Effector memory CD8-positive, alpha-beta T cell (primary cell): ENCODE measurements at regions not wholly inside any gene's neighbourhood (a gene's known extent, or its start where the extent isn't known, plus 50 kb on each side); places are given as distances from the start of the nearest gene placed in this dataset.

Experiments used
- ATAC-seq: fragments of 150-1000 bp; cut with Tn5 transposase; replicated peaks from 2 replicates; pipeline ENCODE4 v1.10.0; 2021; ENCODE audit warnings: mild to moderate bottlenecking, moderate library complexity
- DNase-seq, 3 experiments: peaks; one replicate each; pipeline ENCODE4 v3.0.0; 2021
- H3K27ac Mint-ChIP-seq, 2 donors: one replicate each; pipeline ENCODE4 v1.8.0; 2022; ENCODE audit warnings: mild to moderate bottlenecking in 2 of 2, mixed read lengths in 2 of 2, moderate library complexity in 2 of 2
- H3K27me3 Mint-ChIP-seq, 2 donors: one replicate each; pipeline ENCODE4 v1.8.0; 2022; ENCODE audit warnings: mixed read lengths in 2 of 2
- H3K36me3 Mint-ChIP-seq: one replicate; pipeline ENCODE4 v1.8.0; 2022; ENCODE audit warnings: mild to moderate bottlenecking, moderate library complexity, mixed read lengths; ENCODE audit not compliant: insufficient read depth
- H3K4me1 Mint-ChIP-seq, 2 donors: one replicate each; pipeline ENCODE4 v1.8.0; 2022; ENCODE audit warnings: low read depth in 2 of 2, mixed read lengths in 2 of 2
- H3K4me3 Mint-ChIP-seq, 2 donors: one replicate each; pipeline ENCODE4 v1.8.0; 2022; ENCODE audit warnings: mild to moderate bottlenecking in 2 of 2, mixed read lengths in 2 of 2, moderate library complexity in 2 of 2
- H3K9me3 Mint-ChIP-seq, 2 donors: one replicate each; pipeline ENCODE4 v1.8.0; 2022; ENCODE audit warnings: mixed read lengths in 2 of 2

DNA sequence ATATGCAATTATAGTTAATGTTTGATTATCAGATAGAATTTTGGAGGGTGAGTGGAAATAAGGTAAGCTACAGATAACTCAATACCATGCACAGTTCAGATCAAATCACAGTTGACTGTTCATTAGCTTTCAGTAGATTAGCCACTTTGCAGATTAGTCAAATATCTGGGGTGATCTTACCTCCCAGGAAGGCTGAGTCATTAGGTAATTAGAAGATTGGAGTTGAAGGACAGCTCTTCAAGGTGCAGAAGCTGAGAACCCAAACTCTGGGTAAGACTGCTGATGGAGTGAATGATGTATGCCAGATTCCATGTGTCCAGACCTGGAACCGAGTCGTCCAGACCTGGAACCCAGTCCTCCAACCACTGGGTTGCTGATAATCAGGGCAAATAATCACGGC, 262.8 kb upstream of the UBE2E3 start:
- no peak for ATAC-seq
- H3K4me3 Mint-ChIP-seq = no peak overlapping the region
- H3K27ac Mint-ChIP-seq = no peak overlapping the region
- H3K4me1 Mint-ChIP-seq = no peaks in the 10 kb centered on the region
- no peaks in the 10 kb centered on the region for H3K36me3 Mint-ChIP-seq
- peaks cover 12 to 26% of the 10 kb centered on the region in 2 donors for H3K27me3 Mint-ChIP-seq
- DNase-seq = no peak
- no peaks in the 10 kb centered on the region for H3K9me3 Mint-ChIP-seq

DNA sequence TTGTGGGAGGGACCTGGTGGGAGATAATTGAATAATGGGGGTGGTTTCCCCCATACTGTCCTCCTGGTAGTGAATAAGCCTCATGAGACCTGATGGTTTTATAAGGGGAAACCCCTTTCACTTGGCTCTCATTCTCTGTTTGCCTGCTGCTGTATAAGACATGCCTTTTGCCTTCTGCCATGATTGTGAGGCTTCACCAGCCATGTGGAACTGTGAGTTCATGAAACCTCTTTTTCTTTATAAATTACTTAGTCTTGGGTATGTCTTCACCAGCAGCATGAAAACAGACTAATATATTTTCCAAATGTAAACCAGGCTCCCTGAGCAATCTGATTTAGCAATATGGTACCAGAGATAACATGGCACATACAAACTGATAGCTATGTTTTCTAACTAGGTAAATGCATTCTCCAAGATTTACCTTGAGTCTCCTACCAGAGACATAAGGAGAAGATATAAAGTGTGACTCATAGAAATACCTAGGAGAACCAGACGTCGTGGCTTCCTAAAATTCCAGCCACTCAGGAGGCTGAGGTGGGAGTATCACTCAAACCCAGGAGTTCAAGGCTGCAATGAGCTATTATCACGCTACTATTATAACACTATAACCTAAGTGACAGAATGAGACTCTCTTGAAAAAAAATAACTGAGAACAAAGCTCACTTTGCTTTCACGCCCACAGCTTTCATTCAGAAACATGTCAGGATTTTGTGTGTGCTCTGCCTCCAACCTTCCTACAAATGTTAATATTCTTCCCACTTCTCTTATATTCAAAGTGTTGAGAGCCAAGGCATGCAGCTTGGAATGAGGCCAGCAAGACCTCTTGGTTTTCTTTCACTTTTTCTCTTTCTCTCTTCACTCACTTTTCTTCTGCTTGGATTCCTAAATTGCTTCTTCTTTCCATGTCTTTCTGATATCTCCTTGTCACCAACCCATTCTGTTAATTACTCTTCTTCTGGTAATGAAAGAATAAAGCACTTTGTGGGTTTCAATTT, 263.9 kb upstream of the UBE2E3 start:
- DNase-seq = no peak
- H3K9me3 Mint-ChIP-seq = no peaks in the 10 kb centered on the region
- peaks cover 16 to 32% of the 10 kb centered on the region in 2 donors for H3K27me3 Mint-ChIP-seq
- H3K27ac Mint-ChIP-seq = no peak overlapping the region
- no peak for ATAC-seq
- no peaks in the 10 kb centered on the region for H3K4me1 Mint-ChIP-seq
- H3K36me3 Mint-ChIP-seq = no peaks in the 10 kb centered on the region
- H3K4me3 Mint-ChIP-seq = no peak overlapping the region

DNA sequence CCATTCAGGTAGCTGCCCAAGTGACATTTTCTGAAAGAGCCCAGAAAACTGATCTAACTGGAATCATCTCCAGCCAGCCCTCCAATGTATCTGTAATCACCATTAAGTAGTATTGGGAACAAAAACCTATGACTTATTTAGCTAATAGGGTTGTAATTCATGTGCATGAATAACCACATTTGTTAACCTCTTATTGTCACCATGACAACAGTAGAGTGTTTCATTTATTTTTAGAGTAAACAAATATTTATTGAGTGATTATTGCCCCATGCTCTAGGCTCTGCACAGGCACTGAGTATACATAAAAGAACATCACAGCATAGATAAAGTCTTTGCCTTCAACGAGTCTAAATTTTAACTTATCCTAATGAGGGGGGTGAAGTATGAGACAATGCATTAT, 265.4 kb upstream of the UBE2E3 start:
- no peak overlapping the region for H3K27ac Mint-ChIP-seq
- H3K36me3 Mint-ChIP-seq = no peaks in the 10 kb centered on the region
- no peaks in the 10 kb centered on the region for H3K9me3 Mint-ChIP-seq
- DNase-seq (no peak), ATAC-seq (no peak)
- H3K4me1 Mint-ChIP-seq = no peaks in the 10 kb centered on the region
- no peak overlapping the region for H3K4me3 Mint-ChIP-seq
- H3K27me3 Mint-ChIP-seq = peaks cover 16 to 32% of the 10 kb centered on the region in 2 donors

DNA sequence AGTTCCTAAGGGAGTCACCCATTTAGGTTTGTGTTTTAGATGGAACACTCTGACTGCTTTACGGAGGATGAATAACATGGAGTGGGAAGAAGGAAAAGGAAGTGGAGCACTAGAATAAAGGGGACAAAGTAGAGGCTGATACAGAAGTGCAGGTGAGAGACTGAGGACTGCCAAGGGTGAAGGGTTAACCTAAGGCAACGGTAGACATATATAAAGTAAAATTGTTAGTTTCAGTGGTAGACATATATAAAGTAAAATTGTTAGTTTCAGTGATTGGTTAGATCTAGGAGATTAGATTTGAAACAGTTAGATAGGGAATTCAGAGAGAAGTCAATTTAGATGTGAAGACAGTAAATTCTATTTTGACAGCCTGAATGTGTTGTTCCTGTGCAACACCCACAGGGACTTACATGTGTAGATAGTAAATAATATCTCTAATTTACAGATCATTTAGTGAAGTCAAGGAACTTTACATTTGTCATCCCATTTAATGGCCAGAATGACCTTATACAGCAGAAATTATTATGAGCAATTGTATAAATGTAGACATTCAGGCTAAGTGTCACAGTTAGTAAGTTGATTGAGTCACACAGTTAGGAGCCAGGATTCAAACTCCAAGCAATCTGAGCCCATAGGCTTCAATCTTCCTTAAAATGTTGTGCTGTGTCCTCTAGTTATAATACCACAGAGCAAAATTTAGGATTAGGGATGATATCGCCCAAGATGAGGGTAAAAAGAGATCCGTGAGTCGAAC, 270.8 kb upstream of the UBE2E3 start:
- no peaks in the 10 kb centered on the region for H3K4me1 Mint-ChIP-seq
- no peak overlapping the region for H3K27ac Mint-ChIP-seq
- no peaks in the 10 kb centered on the region for H3K9me3 Mint-ChIP-seq
- no peak overlapping the region for H3K4me3 Mint-ChIP-seq
- no peak for DNase-seq
- H3K27me3 Mint-ChIP-seq = peaks cover 16% of the 10 kb centered on the region in 2 donors
- no peak for ATAC-seq
- H3K36me3 Mint-ChIP-seq = no peaks in the 10 kb centered on the region

DNA sequence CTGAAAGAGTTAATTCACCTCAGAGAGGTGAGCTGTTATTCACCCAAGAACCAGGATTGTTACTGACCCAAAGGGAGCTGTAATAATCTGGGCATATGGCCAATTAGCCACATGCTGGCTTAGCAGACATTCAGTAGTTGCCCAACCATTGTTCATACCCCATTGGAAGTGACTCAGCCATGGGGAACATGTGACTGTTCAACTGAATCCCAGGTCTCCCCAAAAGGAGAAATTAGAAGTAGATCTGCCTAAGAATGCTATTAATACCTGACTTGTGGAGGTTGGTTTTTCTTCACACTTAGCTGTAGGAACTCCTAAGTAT, 272.6 kb upstream of the UBE2E3 start:
- Mint-ChIP-seq H3K27me3 (peaks cover 7 to 8% of the 10 kb centered on the region in 2 donors), H3K4me1 (no peaks in the 10 kb centered on the region), H3K4me3 (no peak overlapping the region), H3K27ac (no peak overlapping the region), H3K9me3 (no peaks in the 10 kb centered on the region), H3K36me3 (no peaks in the 10 kb centered on the region)
- no peak for DNase-seq
- ATAC-seq = no peak

DNA sequence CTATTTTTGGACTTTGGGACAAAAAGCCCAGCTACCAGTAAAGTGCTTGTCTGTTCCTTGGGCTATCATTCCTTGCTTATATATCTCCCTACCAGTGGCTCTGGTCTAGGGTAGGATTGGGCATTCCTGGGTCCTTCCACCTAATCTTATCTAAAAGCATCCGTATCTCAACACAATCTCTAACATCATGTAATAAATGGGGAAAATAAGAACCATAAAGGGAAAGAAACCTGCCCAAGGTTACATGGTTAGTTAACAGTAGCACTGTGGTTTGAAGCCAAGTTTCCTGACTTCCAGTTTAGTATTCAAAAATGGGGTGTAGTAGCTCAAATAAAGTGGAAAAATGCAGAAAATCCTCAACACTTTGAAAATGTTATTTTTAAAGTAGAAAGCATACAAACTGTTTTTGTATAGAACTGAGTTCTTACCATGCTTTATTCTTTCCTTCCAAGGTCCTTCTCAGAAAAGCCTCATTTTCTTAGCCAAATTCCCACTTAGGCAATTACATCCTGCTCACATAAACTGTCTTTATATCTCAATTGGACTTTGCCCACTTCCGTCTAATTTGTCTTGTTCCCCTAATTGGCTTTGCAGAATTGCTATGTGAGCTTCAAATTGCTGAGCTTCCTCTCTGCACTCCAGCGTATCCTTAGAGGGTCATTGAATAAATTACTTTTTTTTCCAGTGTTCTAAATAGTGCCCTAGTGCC, 273.1 kb upstream of the UBE2E3 start:
- Mint-ChIP-seq H3K4me1 (no peaks in the 10 kb centered on the region), H3K9me3 (no peaks in the 10 kb centered on the region), H3K4me3 (no peak overlapping the region), H3K36me3 (no peaks in the 10 kb centered on the region), H3K27me3 (peaks cover 1 to 3% of the 10 kb centered on the region in 2 donors), H3K27ac (no peak overlapping the region)
- no peak for DNase-seq
- ATAC-seq = no peak

DNA sequence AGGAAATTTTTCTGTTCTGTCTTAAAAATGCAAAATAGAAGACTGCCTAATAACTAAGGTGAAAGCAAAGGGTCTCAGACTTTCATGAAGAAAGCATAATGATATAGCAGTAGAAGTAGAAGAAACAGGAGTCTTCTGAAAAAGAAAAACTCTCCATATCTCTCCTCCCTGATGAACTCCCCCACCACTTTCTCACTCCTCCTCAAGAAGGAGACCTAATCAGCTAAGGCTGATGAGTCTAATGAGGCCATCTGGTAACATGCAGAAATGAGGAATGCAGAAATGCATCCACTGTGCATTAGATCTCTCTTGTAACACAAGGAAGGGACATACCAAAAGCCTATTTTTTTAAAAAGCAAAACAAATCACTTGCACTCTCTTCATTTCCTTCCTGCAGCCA, 273.7 kb upstream of the UBE2E3 start:
- no peaks in the 10 kb centered on the region for H3K4me1 Mint-ChIP-seq
- DNase-seq (no peak), ATAC-seq (no peak)
- no peaks in the 10 kb centered on the region for H3K27me3 Mint-ChIP-seq
- H3K36me3 Mint-ChIP-seq = no peaks in the 10 kb centered on the region
- H3K9me3 Mint-ChIP-seq = no peaks in the 10 kb centered on the region
- no peak overlapping the region for H3K27ac Mint-ChIP-seq
- H3K4me3 Mint-ChIP-seq = no peak overlapping the region

DNA sequence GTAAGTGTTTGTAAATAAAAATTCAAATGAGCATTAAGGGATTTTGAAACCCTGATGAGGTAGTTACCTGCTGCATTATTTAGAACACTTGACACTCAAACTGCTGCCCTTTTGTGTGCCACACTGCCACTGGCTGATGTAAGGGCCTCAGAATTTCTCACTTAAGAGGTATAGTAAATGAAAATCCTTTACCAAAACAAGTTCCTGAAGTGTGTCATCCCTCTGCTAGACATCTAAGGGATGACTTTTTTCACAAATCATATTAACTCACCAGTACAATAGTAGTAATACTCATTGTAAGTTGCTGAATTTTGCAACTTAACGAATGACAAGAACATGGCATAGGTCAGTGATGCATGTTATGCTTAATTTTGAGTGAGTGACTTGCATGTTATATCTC, 274.9 kb upstream of the UBE2E3 start:
- Mint-ChIP-seq H3K9me3 (no peaks in the 10 kb centered on the region), H3K4me1 (no peaks in the 10 kb centered on the region), H3K4me3 (no peak overlapping the region), H3K36me3 (no peaks in the 10 kb centered on the region), H3K27ac (no peak overlapping the region), H3K27me3 (no peaks in the 10 kb centered on the region)
- ATAC-seq = no peak
- no peak for DNase-seq

DNA sequence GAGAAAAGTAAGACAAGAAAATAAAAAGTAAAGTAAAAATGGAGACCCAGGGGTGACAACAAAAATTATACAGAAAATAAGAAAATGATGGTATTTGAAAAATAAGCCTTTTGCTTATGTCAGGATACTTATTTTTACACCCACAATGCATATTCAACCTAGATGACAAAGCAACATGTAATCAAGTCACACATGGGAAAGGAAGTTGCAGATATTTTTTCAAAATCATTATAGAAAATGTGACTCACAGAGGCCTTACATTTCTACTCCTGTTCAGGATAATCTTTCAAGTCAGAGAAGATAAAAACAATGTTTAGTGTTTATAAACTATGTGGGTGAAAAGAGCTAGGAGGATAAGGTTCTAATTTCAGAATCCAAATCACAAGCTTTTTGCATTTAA, 275.3 kb upstream of the UBE2E3 start:
- ATAC-seq = no peak
- Mint-ChIP-seq H3K36me3 (no peaks in the 10 kb centered on the region), H3K27me3 (no peaks in the 10 kb centered on the region), H3K4me3 (no peak overlapping the region), H3K27ac (no peak overlapping the region), H3K9me3 (no peaks in the 10 kb centered on the region), H3K4me1 (no peaks in the 10 kb centered on the region)
- DNase-seq = no peak

DNA sequence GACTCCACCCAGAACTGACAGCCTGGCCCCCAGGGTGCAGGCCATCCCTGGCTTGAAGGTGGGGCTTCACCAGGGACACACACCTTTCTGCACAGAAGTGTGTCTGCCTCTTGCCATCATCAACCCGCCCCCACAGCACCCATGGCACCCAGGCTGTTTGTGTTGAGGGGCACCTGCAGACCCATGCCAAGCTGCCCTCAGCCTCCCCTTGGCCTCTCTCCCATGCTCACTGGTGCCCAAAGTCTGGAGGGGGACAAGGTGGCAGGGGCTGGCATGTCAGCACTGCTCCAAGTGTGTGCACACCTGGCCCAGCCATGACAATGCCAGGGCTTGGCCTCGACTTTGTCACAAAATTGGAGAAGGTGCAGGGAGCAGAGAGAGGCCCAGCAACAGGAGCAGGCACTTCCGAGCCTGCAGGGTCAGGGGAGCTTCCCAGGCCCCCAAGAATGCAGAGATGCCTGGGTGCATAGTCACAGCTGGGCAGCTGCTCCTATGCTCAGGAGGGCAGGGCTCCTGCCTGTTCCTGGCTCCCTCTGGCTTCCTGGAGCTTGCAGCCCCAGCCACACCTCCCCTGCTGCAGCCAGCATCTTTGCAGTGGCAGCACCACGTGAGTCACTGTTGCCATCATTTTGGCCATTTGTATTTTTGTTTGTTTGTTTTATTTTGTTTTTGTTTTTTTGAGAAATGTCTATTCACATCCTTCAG, 280.6 kb upstream of the UBE2E3 start:
- H3K9me3 Mint-ChIP-seq = no peaks in the 10 kb centered on the region
- H3K36me3 Mint-ChIP-seq = no peaks in the 10 kb centered on the region
- H3K27ac Mint-ChIP-seq = no peak overlapping the region
- DNase-seq (no peak), ATAC-seq (no peak)
- no peak overlapping the region for H3K4me3 Mint-ChIP-seq
- H3K4me1 Mint-ChIP-seq = no peaks in the 10 kb centered on the region
- no peaks in the 10 kb centered on the region for H3K27me3 Mint-ChIP-seq

DNA sequence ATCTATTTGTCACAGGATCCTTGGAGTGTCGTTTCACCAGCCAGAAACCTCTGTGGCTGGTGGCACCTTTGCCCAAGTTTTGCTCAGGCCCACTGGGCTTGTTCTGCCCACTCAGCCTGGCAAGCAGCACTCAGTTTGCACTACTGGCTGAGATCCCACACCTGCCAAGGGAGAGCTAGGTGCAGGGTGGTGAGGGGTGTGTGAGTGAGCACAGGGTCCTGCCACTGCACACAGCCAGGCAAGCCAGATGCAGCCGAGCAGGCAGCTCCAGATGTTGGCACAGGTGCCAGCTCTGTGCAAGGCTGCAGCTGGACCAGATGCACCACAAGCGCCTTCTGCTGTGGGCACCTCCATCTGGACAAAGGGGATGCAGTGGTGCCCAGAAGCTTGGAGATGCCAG, 281.7 kb upstream of the UBE2E3 start:
- H3K4me3 Mint-ChIP-seq = no peak overlapping the region
- H3K36me3 Mint-ChIP-seq = no peaks in the 10 kb centered on the region
- DNase-seq (no peak), ATAC-seq (no peak)
- H3K27ac Mint-ChIP-seq = no peak overlapping the region
- H3K4me1 Mint-ChIP-seq = no peaks in the 10 kb centered on the region
- H3K27me3 Mint-ChIP-seq = no peaks in the 10 kb centered on the region
- H3K9me3 Mint-ChIP-seq = no peaks in the 10 kb centered on the region

DNA sequence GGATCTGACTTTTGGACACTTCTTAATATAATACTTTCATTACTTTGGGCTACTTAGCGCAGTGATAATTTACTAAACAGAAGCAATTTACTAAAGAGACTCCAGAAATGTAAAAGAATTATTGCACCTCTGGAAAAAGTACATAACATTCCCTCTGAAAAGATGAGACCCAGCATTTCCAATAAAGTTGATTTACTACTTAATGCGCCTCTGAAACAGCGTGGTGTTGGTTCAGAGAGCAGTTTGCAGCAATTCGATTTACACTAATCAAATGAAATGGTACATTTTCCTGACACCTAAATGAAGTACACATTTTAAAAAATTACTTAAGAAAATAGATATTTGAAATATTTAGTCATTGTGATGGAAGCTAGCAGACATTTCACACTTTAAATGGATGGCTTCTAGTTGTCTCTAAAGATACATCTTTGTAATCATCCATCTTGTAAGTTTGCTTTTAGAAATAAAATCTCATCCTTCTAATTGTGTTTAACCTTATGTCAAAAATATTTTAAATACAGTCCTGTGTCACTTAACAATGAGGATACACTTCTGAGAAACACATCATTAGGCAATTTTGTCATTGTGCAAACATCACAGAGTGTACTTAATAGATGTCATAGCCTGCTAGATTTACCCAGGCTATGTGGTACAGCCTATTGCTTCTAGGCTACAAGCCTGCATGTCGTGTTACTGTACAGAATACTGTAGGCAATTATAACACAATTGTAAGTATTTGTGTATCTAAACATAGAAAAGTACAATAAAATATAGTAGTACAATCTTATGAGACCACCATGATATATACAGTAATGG, 284.6 kb upstream of the UBE2E3 start:
- DNase-seq = no peak
- H3K9me3 Mint-ChIP-seq = no peaks in the 10 kb centered on the region
- ATAC-seq = no peak
- no peaks in the 10 kb centered on the region for H3K36me3 Mint-ChIP-seq
- no peak overlapping the region for H3K27ac Mint-ChIP-seq
- H3K27me3 Mint-ChIP-seq = no peaks in the 10 kb centered on the region
- H3K4me3 Mint-ChIP-seq = no peak overlapping the region
- H3K4me1 Mint-ChIP-seq = no peaks in the 10 kb centered on the region
